ENCODE measurements at regions not wholly inside any gene's neighbourhood (a gene's known extent, or its start where the extent isn't known, plus 50 kb on each side); places are given as distances from the start of the nearest gene placed in this dataset.

DNA sequence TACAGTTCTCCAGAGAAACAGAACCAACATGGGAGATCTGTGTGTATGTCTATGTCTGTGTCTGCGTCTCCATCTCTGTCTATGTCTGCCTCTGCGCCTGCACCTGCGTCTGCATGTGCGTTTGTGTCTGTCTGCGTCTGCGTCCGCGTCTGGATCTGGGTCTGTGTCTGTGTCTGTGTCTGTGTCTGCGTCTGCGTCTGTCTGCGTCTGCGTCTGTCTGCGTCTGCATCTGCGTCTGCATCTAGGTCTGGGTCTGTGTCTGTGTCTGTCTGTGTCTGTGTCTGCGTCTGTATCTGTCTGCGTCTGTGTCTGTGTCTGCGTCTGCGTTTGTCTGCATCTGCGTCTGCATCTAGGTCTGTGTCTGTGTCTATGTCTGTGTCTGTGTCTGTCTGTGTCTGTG, 53.1 kb upstream of the SLC22A11 start:
- Mint-ChIP-seq H3K9me3 (peaks cover 3% of the 10 kb centered on the region), H3K27ac (ENCODE audit: unreplicated experiment) (no peak overlapping the region), H3K27me3 (ENCODE audit: low read depth) (peaks cover 32% of the 10 kb centered on the region), H3K36me3 (ENCODE audit: low read depth) (no peaks in the 10 kb centered on the region), H3K4me1 (no peaks in the 10 kb centered on the region), H3K4me3 (no peak overlapping the region)
- no peak for DNase-seq (ENCODE audit: low read depth, low spot score)
- TF ChIP-seq, protein P1, sequence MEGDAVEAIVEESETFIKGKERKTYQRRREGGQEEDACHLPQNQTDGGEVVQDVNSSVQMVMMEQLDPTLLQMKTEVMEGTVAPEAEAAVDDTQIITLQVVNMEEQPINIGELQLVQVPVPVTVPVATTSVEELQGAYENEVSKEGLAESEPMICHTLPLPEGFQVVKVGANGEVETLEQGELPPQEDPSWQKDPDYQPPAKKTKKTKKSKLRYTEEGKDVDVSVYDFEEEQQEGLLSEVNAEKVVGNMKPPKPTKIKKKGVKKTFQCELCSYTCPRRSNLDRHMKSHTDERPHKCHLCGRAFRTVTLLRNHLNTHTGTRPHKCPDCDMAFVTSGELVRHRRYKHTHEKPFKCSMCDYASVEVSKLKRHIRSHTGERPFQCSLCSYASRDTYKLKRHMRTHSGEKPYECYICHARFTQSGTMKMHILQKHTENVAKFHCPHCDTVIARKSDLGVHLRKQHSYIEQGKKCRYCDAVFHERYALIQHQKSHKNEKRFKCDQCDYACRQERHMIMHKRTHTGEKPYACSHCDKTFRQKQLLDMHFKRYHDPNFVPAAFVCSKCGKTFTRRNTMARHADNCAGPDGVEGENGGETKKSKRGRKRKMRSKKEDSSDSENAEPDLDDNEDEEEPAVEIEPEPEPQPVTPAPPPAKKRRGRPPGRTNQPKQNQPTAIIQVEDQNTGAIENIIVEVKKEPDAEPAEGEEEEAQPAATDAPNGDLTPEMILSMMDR (conservative IDR thresholded peaks at IDR 0.05): no peak

- Mint-ChIP-seq H3K4me3 (no peak overlapping the region), H3K4me1 (no peaks in the 10 kb centered on the region), H3K36me3 (ENCODE audit: low read depth) (no peaks in the 10 kb centered on the region), H3K27me3 (ENCODE audit: low read depth) (peaks cover 35% of the 10 kb centered on the region), H3K27ac (ENCODE audit: unreplicated experiment) (no peak overlapping the region), H3K9me3 (peaks cover 3% of the 10 kb centered on the region)
- TF ChIP-seq, protein P1 (conservative IDR thresholded peaks at IDR 0.05): no peak
- DNase-seq (ENCODE audit: low read depth, low spot score): no peak
These were observed 52.5 kb upstream of the SLC22A11 start for GRCh38 chr11:64503186-64503753.

DNA sequence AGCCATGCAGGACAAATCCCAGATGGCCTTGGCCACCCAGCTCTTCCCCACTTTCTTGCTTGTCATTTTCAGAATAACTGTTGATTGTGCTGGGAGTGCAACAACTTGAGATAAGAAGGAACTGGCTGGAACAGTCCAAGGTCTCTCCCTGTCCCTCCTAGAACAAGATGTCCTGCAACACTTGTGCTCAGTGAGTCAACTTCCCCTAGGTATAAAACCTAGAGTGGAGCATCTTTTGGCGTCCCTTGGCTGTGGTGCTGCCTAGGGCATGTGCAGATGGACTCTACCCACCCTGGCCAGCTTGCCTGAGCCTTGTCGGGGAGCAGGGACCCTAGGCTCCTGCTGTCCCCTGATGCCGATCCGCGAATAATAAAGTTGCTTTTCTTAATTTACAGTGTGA, 50.7 kb upstream of the SLC22A11 start:
- Mint-ChIP-seq H3K27ac (ENCODE audit: unreplicated experiment) (no peak overlapping the region), H3K36me3 (ENCODE audit: low read depth) (no peaks in the 10 kb centered on the region), H3K9me3 (peaks cover 3% of the 10 kb centered on the region), H3K27me3 (ENCODE audit: low read depth) (peaks cover 36% of the 10 kb centered on the region), H3K4me1 (no peaks in the 10 kb centered on the region), H3K4me3 (no peak overlapping the region)
- TF ChIP-seq, protein P1 (conservative IDR thresholded peaks at IDR 0.05): no peak
- DNase-seq (ENCODE audit: low read depth, low spot score): no peak
